ENCODE measurements at regions not wholly inside any gene's neighbourhood (a gene's known extent, or its start where the extent isn't known, plus 50 kb on each side); places are given as distances from the start of the nearest gene placed in this dataset.

- TF ChIP-seq CTCF (conservative IDR thresholded peaks at IDR 0.05; ENCODE audit: low read depth, low read length) (no peak), EZH2 (IDR thresholded peaks at IDR 0.05; ENCODE audit: low read length, unreplicated experiment) (no peak), EZH2phosphoT487 (IDR thresholded peaks at IDR 0.05; ENCODE audit: borderline replicate concordance, low read length) (no peak)
Observed at GRCh38 chr2:194096402-194096801, 1560.6 kb upstream of the SLC39A10 start.
